ENCODE measurements at regions not wholly inside any gene's neighbourhood (a gene's known extent, or its start where the extent isn't known, plus 50 kb on each side); places are given as distances from the start of the nearest gene placed in this dataset.
A peak's percentile ranks its signal among the peaks of the same experiment; 100 is the strongest.

- H3K4me3 ChIP-seq = no peak overlapping the region
- H3K9me3 ChIP-seq = no peaks in the 10 kb centered on the region
- intact Hi-C loops (cut with DNase I) = loop anchor here in 1 of 10 donors (10.0 kb wide), 1 partner anchor 573 kb away; no protein-coding TSS in a partner anchor
- WGBS, 4 donors = 78 to 91% (median 79%) methylated on average over 1 of the region's 1 CpG
- peak overlapping the region in 1 of 12 donors; percentile 32 for H3K27ac ChIP-seq
- no peak for ATAC-seq
- DNase-seq = no peak
- no peaks in the 10 kb centered on the region for H3K27me3 ChIP-seq
- no peaks in the 10 kb centered on the region for H3K4me1 ChIP-seq
- no peak for TF ChIP-seq POLR2A (IDR thresholded peaks at IDR 0.05)
- no peak for TF ChIP-seq CTCF (IDR thresholded peaks at IDR 0.05)
- no peaks in the 10 kb centered on the region for H3K36me3 ChIP-seq
Measured at GRCh38 chr6:139871803-139872510, 497.5 kb upstream of the CITED2 start.

- Histone ChIP-seq H3K36me3 (no peaks in the 10 kb centered on the region), H3K27ac (no peak overlapping the region), H3K4me1 (no peaks in the 10 kb centered on the region), H3K27me3 (no peaks in the 10 kb centered on the region), H3K4me3 (no peak overlapping the region), H3K9me3 (no peaks in the 10 kb centered on the region)
- 76 to 91% (median 90%) methylated on average over 6 of the region's 6 CpGs for WGBS, 4 donors
- DNase-seq = no peak
- TF ChIP-seq POLR2A (IDR thresholded peaks at IDR 0.05) (no peak), CTCF (IDR thresholded peaks at IDR 0.05) (no peak)
- no peak for ATAC-seq
- intact Hi-C loops (cut with DNase I) = loop anchor here in 1 of 10 donors (10.0 kb wide), 1 partner anchor 574 kb away; no protein-coding TSS in a partner anchor
Measured at GRCh38 chr6:139871165-139871710, 496.8 kb upstream of the CITED2 start.

- H3K4me1 ChIP-seq = no peaks in the 10 kb centered on the region
- H3K27me3 ChIP-seq = no peaks in the 10 kb centered on the region
- H3K9me3 ChIP-seq = no peaks in the 10 kb centered on the region
- ATAC-seq (no peak), DNase-seq (no peak)
- no peaks in the 10 kb centered on the region for H3K36me3 ChIP-seq
- WGBS, 4 donors = 69 to 73% (median 72%) methylated on average over 2 of the region's 2 CpGs
- H3K27ac ChIP-seq = no peak overlapping the region
- H3K4me3 ChIP-seq = no peak overlapping the region
- intact Hi-C loops (cut with DNase I) = no loop called here
- no peak for TF ChIP-seq POLR2A (IDR thresholded peaks at IDR 0.05)
- TF ChIP-seq CTCF (IDR thresholded peaks at IDR 0.05) = no peak
Measured at GRCh38 chr6:139868576-139868975, 494.1 kb upstream of the CITED2 start.

GRCh38 chr6:139863964-139864363 lies 489.5 kb upstream of the CITED2 start:
- intact Hi-C loops (cut with DNase I) = no loop called here
- Histone ChIP-seq H3K4me1 (no peaks in the 10 kb centered on the region), H3K27ac (no peak overlapping the region), H3K36me3 (no peaks in the 10 kb centered on the region), H3K9me3 (no peaks in the 10 kb centered on the region), H3K27me3 (no peaks in the 10 kb centered on the region), H3K4me3 (no peak overlapping the region)
- DNase-seq (no peak), ATAC-seq (no peak)
- 72 to 83% (median 75%) methylated on average over 1 of the region's 1 CpG for WGBS, 4 donors
- TF ChIP-seq POLR2A (IDR thresholded peaks at IDR 0.05) (no peak), CTCF (IDR thresholded peaks at IDR 0.05) (no peak)

Measured in heart left ventricle (tissue), 16 donors.